Suprapubic skin (tissue), 4 donors: ENCODE measurements at regions not wholly inside any gene's neighbourhood (a gene's known extent, or its start where the extent isn't known, plus 50 kb on each side); places are given as distances from the start of the nearest gene placed in this dataset.

ENCODE experiments used
- DNase-seq, 2 donors: peaks; one replicate each; pipeline ENCODE4 v3.0.0-alpha.2; 2019; ENCODE audit warnings: low spot score in 2 of 2
- H3K27ac ChIP-seq: fragments of 200-600 bp; sonication (generic); one replicate; pipeline ENCODE4 v1.5.1; 2019
- H3K27me3 ChIP-seq: fragments of 200-600 bp; sonication (generic); one replicate; pipeline ENCODE4 v1.5.1; 2019
- H3K36me3 ChIP-seq: fragments of 200-600 bp; sonication (generic); one replicate; pipeline ENCODE4 v1.5.1; 2019
- H3K4me1 ChIP-seq: fragments of 200-600 bp; sonication (generic); one replicate; pipeline ENCODE4 v1.5.1; 2019
- H3K4me3 ChIP-seq: fragments of 200-600 bp; sonication (generic); one replicate; pipeline ENCODE4 v1.5.1; 2019; ENCODE audit warnings: mild to moderate bottlenecking
- H3K9me3 ChIP-seq: fragments of 200-600 bp; sonication (generic); one replicate; pipeline ENCODE4 v1.5.1; 2019
- EP300 ChIP-seq: sonication (generic); formaldehyde crosslinking; IDR thresholded peaks from one replicate; pipeline ENCODE4 v1.6.1; 2017; ENCODE audit warnings: antibody characterized with exemption
- POLR2A ChIP-seq, 2 donors: fragments of 450-650 bp; IDR thresholded peaks; one replicate each; pipeline ENCODE4 v1.6.1; 2017; ENCODE audit warnings: antibody characterized with exemption in 2 of 2, mild to moderate bottlenecking in 2 of 2, moderate library complexity in 2 of 2
- POLR2AphosphoS5 ChIP-seq, 3 donors: sonication (generic); formaldehyde crosslinking; IDR thresholded peaks; one replicate each; pipeline ENCODE4 v1.6.1; 2017; ENCODE audit warnings: antibody characterized with exemption in 3 of 3
- WGBS: methylation state at CpG from one replicate; pipeline ENCODE4 v1.1.5; 2018; 5-methylcytosine and 5-hydroxymethylcytosine counted together
- TF ChIP-seq, protein P1 (sequence below), 2 donors: fragments of 200-600 bp in 1 of 2; fragments of 450-650 bp in 1 of 2; sonication (generic) in 1 of 2; IDR thresholded peaks; one replicate each; pipeline ENCODE4 v1.5.1; 2016 to 2019; ENCODE audit warnings: antibody characterized with exemption in 2 of 2, mild to moderate bottlenecking in 1 of 2, moderate library complexity in 1 of 2

DNA sequence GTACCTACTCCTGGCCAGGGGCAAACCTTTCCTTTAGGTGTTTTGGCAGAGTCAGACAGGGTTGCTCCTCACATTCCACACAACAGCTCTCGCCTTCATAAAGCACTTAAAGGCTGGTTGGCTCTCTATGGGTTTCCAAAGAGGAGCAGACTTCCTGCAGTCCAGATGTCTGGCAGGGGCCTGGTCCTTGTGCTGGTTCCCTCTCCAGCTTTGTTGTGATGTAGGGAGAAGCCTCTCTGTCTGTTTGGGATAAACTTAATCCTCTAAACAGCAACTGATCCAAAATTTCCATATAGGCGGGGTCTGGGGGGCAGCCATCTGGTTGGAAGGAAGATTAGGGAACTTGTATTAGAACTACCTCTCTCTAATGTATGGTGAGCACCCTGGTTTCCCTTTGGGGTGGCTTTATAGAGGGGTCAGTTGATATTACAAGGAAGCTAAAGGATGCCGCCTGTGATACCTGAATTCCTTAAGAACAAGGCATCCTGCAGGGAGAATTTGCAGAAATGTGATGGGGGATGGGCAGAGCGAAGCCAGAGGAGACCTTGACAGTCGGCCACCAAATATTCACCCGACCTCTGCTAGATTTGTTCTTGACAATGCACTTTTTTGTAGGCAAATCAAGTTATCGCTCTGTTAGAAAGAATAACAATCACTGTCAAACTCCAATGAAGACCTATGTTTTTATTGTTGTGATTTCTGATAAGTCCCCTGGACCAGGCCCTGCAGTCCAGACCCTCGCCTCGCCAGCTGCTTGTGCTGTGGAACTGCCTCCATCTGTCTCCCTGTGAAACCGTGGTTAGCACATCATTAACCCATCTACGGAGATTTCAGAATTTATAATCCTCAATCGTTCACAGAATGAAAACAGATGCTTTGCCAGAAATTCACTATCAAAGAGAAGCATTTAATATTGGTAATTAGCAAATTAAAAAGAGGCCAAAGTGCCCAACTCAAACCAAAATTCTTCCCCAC is 94.0 kb upstream of the RALGAPA2 start:
- H3K4me1 ChIP-seq = no peaks in the 10 kb centered on the region
- 77% methylated on average over 12 of the region's 12 CpGs for WGBS

DNA sequence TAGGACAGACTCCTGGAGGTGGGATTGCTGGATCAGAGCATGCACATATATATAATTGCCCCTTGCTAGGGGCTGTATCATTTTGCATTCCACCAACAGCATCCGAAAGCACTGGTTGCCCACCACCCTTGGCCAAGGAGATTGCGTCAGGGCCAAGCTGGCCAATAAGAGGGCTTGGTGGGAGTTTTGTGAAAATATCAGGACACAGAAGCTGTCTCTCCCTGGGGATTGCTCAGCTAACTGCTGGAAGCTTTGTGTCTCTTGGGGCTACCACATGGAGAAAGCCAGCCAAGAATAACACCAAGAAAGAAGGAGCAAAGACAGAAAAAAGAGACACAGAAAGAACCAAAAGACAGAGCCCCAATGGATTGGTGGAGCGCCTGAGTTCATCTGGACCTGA is 90.6 kb upstream of the RALGAPA2 start:
- Histone ChIP-seq H3K4me1 (no peaks in the 10 kb centered on the region), H3K27me3 (no peaks in the 10 kb centered on the region), H3K9me3 (no peaks in the 10 kb centered on the region), H3K27ac (no peak overlapping the region), H3K4me3 (no peak overlapping the region), H3K36me3 (no peaks in the 10 kb centered on the region)
- no peak for TF ChIP-seq EP300
- TF ChIP-seq, protein P1, sequence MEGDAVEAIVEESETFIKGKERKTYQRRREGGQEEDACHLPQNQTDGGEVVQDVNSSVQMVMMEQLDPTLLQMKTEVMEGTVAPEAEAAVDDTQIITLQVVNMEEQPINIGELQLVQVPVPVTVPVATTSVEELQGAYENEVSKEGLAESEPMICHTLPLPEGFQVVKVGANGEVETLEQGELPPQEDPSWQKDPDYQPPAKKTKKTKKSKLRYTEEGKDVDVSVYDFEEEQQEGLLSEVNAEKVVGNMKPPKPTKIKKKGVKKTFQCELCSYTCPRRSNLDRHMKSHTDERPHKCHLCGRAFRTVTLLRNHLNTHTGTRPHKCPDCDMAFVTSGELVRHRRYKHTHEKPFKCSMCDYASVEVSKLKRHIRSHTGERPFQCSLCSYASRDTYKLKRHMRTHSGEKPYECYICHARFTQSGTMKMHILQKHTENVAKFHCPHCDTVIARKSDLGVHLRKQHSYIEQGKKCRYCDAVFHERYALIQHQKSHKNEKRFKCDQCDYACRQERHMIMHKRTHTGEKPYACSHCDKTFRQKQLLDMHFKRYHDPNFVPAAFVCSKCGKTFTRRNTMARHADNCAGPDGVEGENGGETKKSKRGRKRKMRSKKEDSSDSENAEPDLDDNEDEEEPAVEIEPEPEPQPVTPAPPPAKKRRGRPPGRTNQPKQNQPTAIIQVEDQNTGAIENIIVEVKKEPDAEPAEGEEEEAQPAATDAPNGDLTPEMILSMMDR (IDR thresholded peaks at IDR 0.05) = no peak
- TF ChIP-seq POLR2A (IDR thresholded peaks at IDR 0.05) = no peak
- no peak for TF ChIP-seq POLR2AphosphoS5 (IDR thresholded peaks at IDR 0.05)
- no peak for DNase-seq
- 87% methylated on average over 3 of the region's 3 CpGs for WGBS

More for the DNA sequence above, 94.0 kb upstream of the RALGAPA2 start:
- Histone ChIP-seq H3K27me3 (no peaks in the 10 kb centered on the region), H3K9me3 (no peaks in the 10 kb centered on the region), H3K27ac (no peak overlapping the region), H3K4me3 (no peak overlapping the region), H3K36me3 (no peaks in the 10 kb centered on the region)
- no peak for DNase-seq
- no peak for TF ChIP-seq POLR2A (IDR thresholded peaks at IDR 0.05)
- no peak for TF ChIP-seq EP300
- TF ChIP-seq POLR2AphosphoS5 (IDR thresholded peaks at IDR 0.05) = no peak
- TF ChIP-seq, protein P1 (IDR thresholded peaks at IDR 0.05) = no peak

DNA sequence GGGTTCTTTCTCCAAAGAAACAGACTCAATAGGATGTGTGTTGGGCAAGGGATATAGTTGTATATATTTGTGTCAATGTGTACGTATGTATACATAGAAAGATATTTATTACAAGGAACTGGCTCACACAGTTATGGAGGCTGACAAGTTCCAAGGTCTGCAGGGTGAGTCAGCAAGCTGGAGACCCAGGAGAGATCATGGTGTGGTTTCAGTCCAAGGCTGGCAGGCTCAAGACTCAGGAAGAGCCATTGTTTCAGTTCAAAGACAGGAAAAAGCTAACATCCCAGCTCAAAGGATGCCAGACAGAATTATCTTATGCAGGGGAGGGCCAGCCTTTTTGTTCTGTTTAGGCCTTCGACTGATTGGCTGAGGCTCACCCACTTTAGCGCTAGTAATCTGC is 89.9 kb upstream of the RALGAPA2 start:
- TF ChIP-seq POLR2AphosphoS5 (IDR thresholded peaks at IDR 0.05) (no peak), EP300 (no peak), POLR2A (IDR thresholded peaks at IDR 0.05) (no peak)
- TF ChIP-seq, protein P1 (IDR thresholded peaks at IDR 0.05) = no peak
- H3K27ac ChIP-seq = no peak overlapping the region
- no peak overlapping the region for H3K4me3 ChIP-seq
- no peaks in the 10 kb centered on the region for H3K9me3 ChIP-seq
- H3K27me3 ChIP-seq = no peaks in the 10 kb centered on the region
- H3K4me1 ChIP-seq = no peaks in the 10 kb centered on the region
- 82% methylated on average over 3 of the region's 3 CpGs for WGBS
- DNase-seq = no peak
- H3K36me3 ChIP-seq = no peaks in the 10 kb centered on the region

DNA sequence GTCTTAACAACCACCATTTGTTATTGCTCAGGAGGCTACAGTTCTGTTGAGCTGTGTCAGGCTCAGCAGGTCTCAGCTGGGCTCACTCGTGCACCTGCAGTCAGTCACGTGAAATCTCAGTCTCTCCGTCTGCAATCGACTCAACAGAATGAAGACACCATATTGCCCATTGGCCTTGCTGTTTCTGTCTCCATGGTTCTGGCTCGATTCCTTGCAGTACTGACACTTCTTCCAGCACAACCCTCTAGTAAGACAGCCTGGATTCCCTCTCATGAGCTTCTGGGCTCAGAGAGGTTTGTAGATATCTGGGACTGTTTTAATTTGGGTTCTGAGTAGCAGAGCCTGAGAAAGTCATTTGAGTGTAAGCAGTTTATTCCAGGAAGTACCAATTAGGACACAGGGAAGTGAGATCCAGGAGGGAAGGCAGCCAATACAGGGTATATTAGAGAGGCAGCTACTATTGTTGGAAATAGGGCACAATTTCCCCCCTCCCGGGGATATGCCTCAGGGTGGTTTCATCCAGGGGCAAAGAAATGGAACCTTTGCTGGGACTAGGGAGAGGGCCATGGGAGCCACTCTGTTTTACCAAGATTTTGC is 87.4 kb upstream of the RALGAPA2 start:
- no peaks in the 10 kb centered on the region for H3K36me3 ChIP-seq
- no peaks in the 10 kb centered on the region for H3K9me3 ChIP-seq
- no peak overlapping the region for H3K27ac ChIP-seq
- no peaks in the 10 kb centered on the region for H3K27me3 ChIP-seq
- TF ChIP-seq, protein P1 (IDR thresholded peaks at IDR 0.05) = no peak
- TF ChIP-seq EP300 (no peak), POLR2AphosphoS5 (IDR thresholded peaks at IDR 0.05) (no peak), POLR2A (IDR thresholded peaks at IDR 0.05) (no peak)
- no peak for DNase-seq
- H3K4me1 ChIP-seq = no peaks in the 10 kb centered on the region
- no peak overlapping the region for H3K4me3 ChIP-seq
- WGBS = 87% methylated on average over 6 of the region's 6 CpGs
